Small intestine (tissue), 7 donors: ENCODE measurements at regions not wholly inside any gene's neighbourhood (a gene's known extent, or its start where the extent isn't known, plus 50 kb on each side); places are given as distances from the start of the nearest gene placed in this dataset.
"Not testable (repeated sequence)": the region's sequence is repeated elsewhere in the genome, so short reads cannot be mapped to it uniquely, and the experiment has no call there.

Experiments used
- DNase-seq, 2 donors: peaks; one replicate each; pipeline versions ENCODE4 v3.0.0 to v3.0.0-alpha.2; 2013
- FAIRE-seq: peaks from 2 replicates; lab custom pipeline; 2012; peaks lifted over from hg19 to GRCh38; lab: Jason Lieb, UNC
- H3K27ac ChIP-seq, 3 donors: one replicate each; pipeline ENCODE4 v1.5.1; 2013; ENCODE audit warnings: low read length in 2 of 3, mild to moderate bottlenecking in 2 of 3, control low read depth in 1 of 3, inconsistent platforms in 1 of 3, low read depth in 1 of 3, moderate library complexity in 1 of 3
- H3K27me3 ChIP-seq, 3 donors: one replicate each; pipeline ENCODE4 v1.6.1; 2013; ENCODE audit warnings: low read length in 3 of 3, inconsistent platforms in 1 of 3; ENCODE audit not compliant: control insufficient read depth in 3 of 3, insufficient read depth in 3 of 3
- H3K36me3 ChIP-seq, 3 donors: one replicate each; pipeline ENCODE4 v1.6.1; 2013; ENCODE audit warnings: low read length in 3 of 3, inconsistent platforms in 1 of 3, low read depth in 1 of 3, mild to moderate bottlenecking in 1 of 3, moderate library complexity in 1 of 3; ENCODE audit not compliant: control insufficient read depth in 3 of 3, insufficient read depth in 2 of 3
- H3K4me1 ChIP-seq, 3 donors: one replicate each; pipeline ENCODE4 v1.6.1; 2013; ENCODE audit warnings: low read length in 2 of 3, inconsistent platforms in 1 of 3, low read depth in 1 of 3, mild to moderate bottlenecking in 1 of 3, moderate library complexity in 1 of 3; ENCODE audit not compliant: control insufficient read depth in 3 of 3, insufficient read depth in 2 of 3
- H3K4me3 ChIP-seq, 3 donors: one replicate each; pipeline ENCODE4 v1.5.1; 2013; ENCODE audit warnings: low read length in 3 of 3, control low read depth in 1 of 3, inconsistent platforms in 1 of 3, low read depth in 1 of 3, mild to moderate bottlenecking in 1 of 3, moderate library complexity in 1 of 3
- H3K9me3 ChIP-seq, 2 donors: one replicate each; pipeline ENCODE4 v1.6.1; 2013; ENCODE audit warnings: low read depth in 1 of 2, low read length in 1 of 2; ENCODE audit not compliant: control insufficient read depth in 2 of 2, insufficient read depth in 1 of 2
- WGBS, 3 donors: extraction: QIAGEN DNeasy Blood & Tissue Kit; methylation state at CpG; one replicate each; pipeline ENCODE4 v1.1.7; 2013; 5-methylcytosine and 5-hydroxymethylcytosine counted together
- donor health status: healthy with polysubstance abuse.
- donor health status: control.
- donor health status: control.
- donor health status: Bipolar disorder and iron deficiency.
- donor health status: healthy.

DNA sequence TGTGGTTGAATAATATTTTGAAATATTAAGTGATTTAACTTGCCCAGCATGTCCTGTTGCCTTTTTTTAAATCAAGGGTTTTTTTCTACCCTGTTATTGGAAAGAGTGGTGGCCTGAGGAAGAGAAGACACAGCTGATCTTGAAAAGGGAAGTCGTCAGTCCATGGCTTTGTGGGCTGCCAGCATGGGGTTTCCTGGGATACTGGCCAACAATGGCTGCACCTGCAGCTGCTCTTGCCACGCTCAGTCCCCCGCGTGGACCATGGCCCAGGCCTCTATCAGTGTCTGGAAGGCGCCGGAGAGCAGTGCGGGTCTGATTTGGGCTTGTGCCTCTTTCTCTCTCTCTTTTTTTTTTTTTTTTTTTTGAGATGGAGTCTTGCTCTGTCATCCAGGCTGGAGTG, 99.3 kb downstream of the ASB1 start:
- H3K4me1 ChIP-seq = no peaks in the 10 kb centered on the region
- H3K27me3 ChIP-seq = peaks cover 0 to 5% (median 0%) of the 10 kb centered on the region in 3 donors
- FAIRE-seq = no peak
- no peak for DNase-seq
- H3K4me3 ChIP-seq = no peak overlapping the region
- no peak overlapping the region for H3K27ac ChIP-seq
- no peaks in the 10 kb centered on the region for H3K9me3 ChIP-seq
- WGBS, 3 donors = 41 to 58% (median 41%) methylated on average over 7 of the region's 7 CpGs
- no peaks in the 10 kb centered on the region for H3K36me3 ChIP-seq

- H3K4me1 ChIP-seq = no peaks in the 10 kb centered on the region
- H3K36me3 ChIP-seq = no peaks in the 10 kb centered on the region
- no peak overlapping the region for H3K4me3 ChIP-seq
- peaks cover 0 to 5% (median 0%) of the 10 kb centered on the region in 3 donors for H3K27me3 ChIP-seq
- no peak overlapping the region for H3K27ac ChIP-seq
- 68 to 80% (median 68%) methylated on average over 3 of the region's 3 CpGs for WGBS, 3 donors
- FAIRE-seq (no peak), DNase-seq (no peak)
- H3K9me3 ChIP-seq = peaks cover 0 to 9% of the 10 kb centered on the region in 2 donors
Observed at GRCh38 chr2:238527565-238527964, 100.8 kb downstream of the ASB1 start.

- Histone ChIP-seq H3K9me3 (peaks cover 0 to 9% of the 10 kb centered on the region in 2 donors), H3K36me3 (no peaks in the 10 kb centered on the region), H3K4me1 (no peaks in the 10 kb centered on the region), H3K27me3 (peaks cover 0 to 2% (median 0%) of the 10 kb centered on the region in 3 donors), H3K4me3 (no peak overlapping the region), H3K27ac (no peak overlapping the region)
- no peak for DNase-seq
- WGBS, 3 donors = 51 to 69% (median 62%) methylated on average over 10 of the region's 10 CpGs
- FAIRE-seq = no peak
Observed at GRCh38 chr2:238528953-238529781, 102.4 kb downstream of the ASB1 start.

GRCh38 chr2:238531017-238531645, 104.4 kb downstream of the ASB1 start:
- not testable (repeated sequence) for FAIRE-seq, DNase-seq, H3K4me1 ChIP-seq, H3K9me3 ChIP-seq, H3K27me3 ChIP-seq, H3K4me3 ChIP-seq, H3K27ac ChIP-seq, H3K36me3 ChIP-seq
- 66 to 77% (median 72%) methylated on average over 4 of the region's 4 CpGs for WGBS, 3 donors

- not testable (repeated sequence) for H3K27me3 ChIP-seq, DNase-seq, H3K36me3 ChIP-seq, H3K27ac ChIP-seq, H3K4me3 ChIP-seq, H3K4me1 ChIP-seq, FAIRE-seq
- WGBS, 3 donors = 46 to 56% (median 56%) methylated on average over 3 of the region's 3 CpGs
- peaks cover 0 to 32% of the 10 kb centered on the region in 2 donors for H3K9me3 ChIP-seq
Observed at GRCh38 chr2:238543732-238544131, 117.0 kb downstream of the ASB1 start.

GRCh38 chr2:238548902-238549462, 122.3 kb downstream of the ASB1 start:
- Histone ChIP-seq H3K4me3 (no peak overlapping the region), H3K36me3 (no peaks in the 10 kb centered on the region), H3K9me3 (peaks cover 0 to 25% of the 10 kb centered on the region in 2 donors), H3K27ac (no peak overlapping the region), H3K4me1 (no peaks in the 10 kb centered on the region), H3K27me3 (no peaks in the 10 kb centered on the region)
- DNase-seq = no peak
- WGBS, 3 donors = 81 to 96% (median 85%) methylated on average over 5 of the region's 5 CpGs
- FAIRE-seq = no peak

- Histone ChIP-seq H3K9me3 (peaks cover 0 to 23% of the 10 kb centered on the region in 2 donors), H3K27me3 (no peaks in the 10 kb centered on the region), H3K4me1 (no peaks in the 10 kb centered on the region), H3K4me3 (no peak overlapping the region), H3K36me3 (no peaks in the 10 kb centered on the region), H3K27ac (no peak overlapping the region)
- FAIRE-seq (no peak), DNase-seq (no peak)
- 82 to 90% (median 89%) methylated on average over 2 of the region's 2 CpGs for WGBS, 3 donors
Observed at GRCh38 chr2:238549866-238550265, 123.1 kb downstream of the ASB1 start.

DNA sequence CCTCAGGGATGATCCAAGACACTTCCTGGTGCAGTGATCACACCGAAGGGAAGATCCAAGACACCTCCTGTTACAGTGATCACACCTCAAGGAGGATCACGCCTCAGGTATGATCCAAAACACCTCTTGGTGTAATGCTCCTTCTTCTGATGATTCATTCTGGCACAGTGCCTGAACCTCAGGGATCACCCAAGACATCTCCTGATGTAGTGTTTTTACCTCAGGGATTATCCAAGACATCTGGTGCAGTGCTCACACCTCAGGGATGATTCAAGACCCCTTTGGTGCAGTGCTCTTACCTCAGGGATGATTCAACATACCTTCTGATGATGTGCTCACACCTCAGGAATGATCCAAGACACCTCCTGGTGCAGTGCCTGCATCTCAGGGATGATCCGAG, 124.4 kb downstream of the ASB1 start:
- H3K9me3 ChIP-seq = peaks cover 0 to 19% of the 10 kb centered on the region in 2 donors
- DNase-seq (no peak), FAIRE-seq (no peak)
- no peak overlapping the region for H3K4me3 ChIP-seq
- peaks cover 0 to 2% (median 0%) of the 10 kb centered on the region in 3 donors for H3K27me3 ChIP-seq
- 83 to 91% (median 87%) methylated on average over 3 of the region's 3 CpGs for WGBS, 3 donors
- no peaks in the 10 kb centered on the region for H3K4me1 ChIP-seq
- H3K27ac ChIP-seq = no peak overlapping the region
- no peaks in the 10 kb centered on the region for H3K36me3 ChIP-seq
